ENCODE measurements at regions not wholly inside any gene's neighbourhood (a gene's known extent, or its start where the extent isn't known, plus 50 kb on each side); places are given as distances from the start of the nearest gene placed in this dataset.

- DNase-seq (ENCODE audit: low read depth, low spot score) (no peak), ATAC-seq (no peak), FAIRE-seq (no peak)
- Histone ChIP-seq H3K4me1 (ENCODE audit: control insufficient read depth, insufficient read depth, low read length) (no peaks in the 10 kb centered on the region), H3K9me3 (replicated peaks; ENCODE audit: control insufficient read depth, insufficient read depth, low read length) (no peaks in the 10 kb centered on the region), H3K79me2 (ENCODE audit: control insufficient read depth, insufficient read depth, low read length) (no peaks in the 10 kb centered on the region), H3K4me3 (no peak overlapping the region), H3K4me2 (ENCODE audit: control insufficient read depth, insufficient read depth) (no peak overlapping the region), H3K27ac (ENCODE audit: control insufficient read depth, insufficient read depth) (no peak overlapping the region), H3K27me3 (replicated peaks in 1 of 2; ENCODE audit: control insufficient read depth in 2 of 2, insufficient read depth in 2 of 2, low read length in 1 of 2) (peaks cover 0 to 3% of the 10 kb centered on the region in 2 experiments; a peak in 3 of 4 replicates), H2AFZ (ENCODE audit: control insufficient read depth, low read depth, low read length) (no peak overlapping the region), H3K9ac (ENCODE audit: control insufficient read depth, insufficient read depth, low read length) (no peak overlapping the region), H4K20me1 (ENCODE audit: control insufficient read depth, insufficient read depth) (no peaks in the 10 kb centered on the region), H3K36me3 (ENCODE audit: control insufficient read depth in 2 of 2, insufficient read depth in 2 of 2, low read length in 1 of 2) (no peaks in the 10 kb centered on the region)
- ChIA-PET RAD21 (ENCODE audit: unreplicated experiment) (no interaction called here), POLR2A (no interaction called here), CTCF (no interaction called here), SMC1A (ENCODE audit: uncharacterized antibody, unreplicated experiment) (interaction anchor here (0.7 kb wide), 1 partner anchor 40 kb away, joined by 4 read pairs; no protein-coding TSS in a partner anchor)
- in situ Hi-C loops (cut with MboI): no loop called here
- BruUV-seq (replicated peaks): no TSS peak
- intact Hi-C loops (cut with micrococcal nuclease; ENCODE audit: unreplicated experiment): no loop called here
- TF ChIP-seq IKZF1 (conservative IDR thresholded peaks at IDR 0.05) (no peak), WRNIP1 (IDR thresholded peaks at IDR 0.05; ENCODE audit: borderline replicate concordance, low read depth, low read length) (no peak), CEBPB (IDR thresholded peaks at IDR 0.05; ENCODE audit: borderline replicate concordance in 1 of 2, low read depth in 2 of 2, low read length in 2 of 2) (no peak), ZZZ3 (IDR thresholded peaks at IDR 0.05; ENCODE audit: control insufficient read depth, insufficient read length, low read depth) (no peak), BCLAF1 (IDR thresholded peaks at IDR 0.05) (no peak), TBL1XR1 (IDR thresholded peaks at IDR 0.05; ENCODE audit: low read depth, low read length) (no peak), RCOR1 (conservative IDR thresholded peaks at IDR 0.05; ENCODE audit: low read depth, low read length) (no peak), LARP7 (IDR thresholded peaks at IDR 0.05) (no peak), EZH2 (IDR thresholded peaks at IDR 0.05; ENCODE audit: borderline replicate concordance, control insufficient read depth, low read depth, low read length) (no peak), KDM1A (IDR thresholded peaks at IDR 0.05; ENCODE audit: borderline replicate concordance) (no peak), MEF2B (IDR thresholded peaks at IDR 0.05; ENCODE audit: partially characterized antibody, poor library complexity, severe bottlenecking) (no peak), SUZ12 (IDR thresholded peaks at IDR 0.05; ENCODE audit: unreplicated experiment) (no peak), PAX8 (IDR thresholded peaks at IDR 0.05) (no peak), JUND (IDR thresholded peaks at IDR 0.05; ENCODE audit: low read depth, low read length) (no peak), ZNF274 (IDR thresholded peaks at IDR 0.05; ENCODE audit: insufficient read depth, insufficient read length) (no peak), RAD21 (IDR thresholded peaks at IDR 0.05; ENCODE audit: insufficient read depth, low read depth, low read length) (no peak), YBX1 (IDR thresholded peaks at IDR 0.05) (no peak)
- TF ChIP-seq, protein P1, sequence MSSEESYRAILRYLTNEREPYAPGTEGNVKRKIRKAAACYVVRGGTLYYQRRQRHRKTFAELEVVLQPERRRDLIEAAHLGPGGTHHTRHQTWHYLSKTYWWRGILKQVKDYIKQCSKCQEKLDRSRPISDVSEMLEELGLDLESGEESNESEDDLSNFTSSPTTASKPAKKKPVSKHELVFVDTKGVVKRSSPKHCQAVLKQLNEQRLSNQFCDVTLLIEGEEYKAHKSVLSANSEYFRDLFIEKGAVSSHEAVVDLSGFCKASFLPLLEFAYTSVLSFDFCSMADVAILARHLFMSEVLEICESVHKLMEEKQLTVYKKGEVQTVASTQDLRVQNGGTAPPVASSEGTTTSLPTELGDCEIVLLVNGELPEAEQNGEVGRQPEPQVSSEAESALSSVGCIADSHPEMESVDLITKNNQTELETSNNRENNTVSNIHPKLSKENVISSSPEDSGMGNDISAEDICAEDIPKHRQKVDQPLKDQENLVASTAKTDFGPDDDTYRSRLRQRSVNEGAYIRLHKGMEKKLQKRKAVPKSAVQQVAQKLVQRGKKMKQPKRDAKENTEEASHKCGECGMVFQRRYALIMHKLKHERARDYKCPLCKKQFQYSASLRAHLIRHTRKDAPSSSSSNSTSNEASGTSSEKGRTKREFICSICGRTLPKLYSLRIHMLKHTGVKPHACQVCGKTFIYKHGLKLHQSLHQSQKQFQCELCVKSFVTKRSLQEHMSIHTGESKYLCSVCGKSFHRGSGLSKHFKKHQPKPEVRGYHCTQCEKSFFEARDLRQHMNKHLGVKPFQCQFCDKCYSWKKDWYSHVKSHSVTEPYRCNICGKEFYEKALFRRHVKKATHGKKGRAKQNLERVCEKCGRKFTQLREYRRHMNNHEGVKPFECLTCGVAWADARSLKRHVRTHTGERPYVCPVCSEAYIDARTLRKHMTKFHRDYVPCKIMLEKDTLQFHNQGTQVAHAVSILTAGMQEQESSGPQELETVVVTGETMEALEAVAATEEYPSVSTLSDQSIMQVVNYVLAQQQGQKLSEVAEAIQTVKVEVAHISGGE (CRISPR knock-in tag; IDR thresholded peaks at IDR 0.05): no peak
- TF ChIP-seq, protein P2, sequence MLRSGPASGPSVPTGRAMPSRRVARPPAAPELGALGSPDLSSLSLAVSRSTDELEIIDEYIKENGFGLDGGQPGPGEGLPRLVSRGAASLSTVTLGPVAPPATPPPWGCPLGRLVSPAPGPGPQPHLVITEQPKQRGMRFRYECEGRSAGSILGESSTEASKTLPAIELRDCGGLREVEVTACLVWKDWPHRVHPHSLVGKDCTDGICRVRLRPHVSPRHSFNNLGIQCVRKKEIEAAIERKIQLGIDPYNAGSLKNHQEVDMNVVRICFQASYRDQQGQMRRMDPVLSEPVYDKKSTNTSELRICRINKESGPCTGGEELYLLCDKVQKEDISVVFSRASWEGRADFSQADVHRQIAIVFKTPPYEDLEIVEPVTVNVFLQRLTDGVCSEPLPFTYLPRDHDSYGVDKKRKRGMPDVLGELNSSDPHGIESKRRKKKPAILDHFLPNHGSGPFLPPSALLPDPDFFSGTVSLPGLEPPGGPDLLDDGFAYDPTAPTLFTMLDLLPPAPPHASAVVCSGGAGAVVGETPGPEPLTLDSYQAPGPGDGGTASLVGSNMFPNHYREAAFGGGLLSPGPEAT (IDR thresholded peaks at IDR 0.05; ENCODE audit: low read depth): no peak
- WGBS (ENCODE audit: insufficient coverage, insufficient replicate concordance, low lambda C conversion rate, missing lambda C conversion rate): 43% methylated on average over 11 of the region's 11 CpGs
Observed at GRCh38 chr14:94880876-94881275, 111.0 kb upstream of the GSC start.

All from GM12878 (cell line).